Upper lobe of right lung (tissue), 1 donor: ENCODE measurements at regions not wholly inside any gene's neighbourhood (a gene's known extent, or its start where the extent isn't known, plus 50 kb on each side); places are given as distances from the start of the nearest gene placed in this dataset.

Source experiments
- ATAC-seq: fragments of 200-7000 bp; cut with Tn5 transposase; one replicate; pipeline ENCODE4 v1.9.1; 2020; ENCODE audit warnings: mild to moderate bottlenecking, moderate library complexity
- DNase-seq: peaks from one replicate; pipeline ENCODE4 v3.0.0-alpha.2; 2020
- H3K27ac ChIP-seq: fragments of 200-600 bp; one replicate; pipeline ENCODE4 v1.8.0; 2022
- H3K27me3 ChIP-seq: fragments of 200-600 bp; one replicate; pipeline ENCODE4 v1.8.0; 2022; ENCODE audit warnings: mild to moderate bottlenecking
- H3K36me3 ChIP-seq: fragments of 200-600 bp; one replicate; pipeline ENCODE4 v1.8.0; 2022
- H3K4me1 ChIP-seq: fragments of 200-600 bp; one replicate; pipeline ENCODE4 v1.8.0; 2022
- H3K4me3 ChIP-seq: fragments of 200-600 bp; one replicate; pipeline ENCODE4 v1.8.0; 2022; ENCODE audit warnings: mild to moderate bottlenecking
- H3K9me3 ChIP-seq: fragments of 200-600 bp; one replicate; pipeline ENCODE4 v1.8.0; 2022
- CTCF ChIP-seq: fragments of 200-600 bp; IDR thresholded peaks from one replicate; pipeline ENCODE4 v1.8.0; 2022; ENCODE audit warnings: antibody characterized with exemption
- intact Hi-C: fragments of 100-400 bp; cut with DNase I; formaldehyde crosslinking; loops from one replicate; pipeline ENCODE4 v1.11.0; 2022
- donor health status: DM: no; HTN: yes; CAD: no; lungs with severe emphysema.

- ATAC-seq: no peak
- no peak for TF ChIP-seq CTCF
- no peaks in the 10 kb centered on the region for H3K4me1 ChIP-seq
- no peak for DNase-seq
- H3K27me3 ChIP-seq: no peaks in the 10 kb centered on the region
- no peaks in the 10 kb centered on the region for H3K36me3 ChIP-seq
- no peak overlapping the region for H3K4me3 ChIP-seq
- no peak overlapping the region for H3K27ac ChIP-seq
- intact Hi-C loops: no loop called here
- no peaks in the 10 kb centered on the region for H3K9me3 ChIP-seq
Measured at GRCh38 chr10:78277314-78278057, 243.8 kb downstream of the RPS24 start.

DNA sequence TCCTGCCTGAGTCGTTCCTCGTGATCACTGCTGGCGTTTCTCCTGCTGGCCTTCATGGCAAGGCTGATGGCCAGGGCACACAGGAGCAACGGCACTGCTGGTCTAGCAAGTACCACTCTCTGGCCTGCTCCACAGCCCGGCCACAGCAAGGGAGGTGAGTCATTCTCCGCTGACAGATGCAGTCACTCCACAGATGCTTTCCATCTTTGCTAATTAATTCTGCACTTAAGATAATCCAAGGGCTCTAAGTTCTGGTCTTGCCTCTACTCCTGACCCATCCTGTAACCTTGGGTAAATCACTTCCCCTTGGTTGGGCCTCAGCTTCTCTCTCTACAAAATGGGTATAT lies 244.4 kb downstream of the RPS24 start:
- DNase-seq: no peak
- Histone ChIP-seq H3K27me3 (no peaks in the 10 kb centered on the region), H3K4me1 (no peaks in the 10 kb centered on the region), H3K9me3 (no peaks in the 10 kb centered on the region), H3K36me3 (no peaks in the 10 kb centered on the region), H3K4me3 (no peak overlapping the region), H3K27ac (no peak overlapping the region)
- TF ChIP-seq CTCF: no peak
- intact Hi-C loops: no loop called here
- ATAC-seq: no peak

GRCh38 chr10:78279756-78280155 lies 246.1 kb downstream of the RPS24 start:
- H3K9me3 ChIP-seq: no peaks in the 10 kb centered on the region
- no peaks in the 10 kb centered on the region for H3K36me3 ChIP-seq
- intact Hi-C loops: no loop called here
- no peak for ATAC-seq
- H3K4me1 ChIP-seq: no peaks in the 10 kb centered on the region
- H3K27ac ChIP-seq: no peak overlapping the region
- H3K4me3 ChIP-seq: no peak overlapping the region
- DNase-seq: no peak
- H3K27me3 ChIP-seq: no peaks in the 10 kb centered on the region
- TF ChIP-seq CTCF: no peak

GRCh38 chr10:78280604-78281003 lies 246.9 kb downstream of the RPS24 start:
- ATAC-seq: no peak
- no peak overlapping the region for H3K27ac ChIP-seq
- no peaks in the 10 kb centered on the region for H3K27me3 ChIP-seq
- H3K4me3 ChIP-seq: no peak overlapping the region
- no peaks in the 10 kb centered on the region for H3K4me1 ChIP-seq
- intact Hi-C loops: no loop called here
- no peaks in the 10 kb centered on the region for H3K9me3 ChIP-seq
- no peak for TF ChIP-seq CTCF
- DNase-seq: no peak
- no peaks in the 10 kb centered on the region for H3K36me3 ChIP-seq

DNA sequence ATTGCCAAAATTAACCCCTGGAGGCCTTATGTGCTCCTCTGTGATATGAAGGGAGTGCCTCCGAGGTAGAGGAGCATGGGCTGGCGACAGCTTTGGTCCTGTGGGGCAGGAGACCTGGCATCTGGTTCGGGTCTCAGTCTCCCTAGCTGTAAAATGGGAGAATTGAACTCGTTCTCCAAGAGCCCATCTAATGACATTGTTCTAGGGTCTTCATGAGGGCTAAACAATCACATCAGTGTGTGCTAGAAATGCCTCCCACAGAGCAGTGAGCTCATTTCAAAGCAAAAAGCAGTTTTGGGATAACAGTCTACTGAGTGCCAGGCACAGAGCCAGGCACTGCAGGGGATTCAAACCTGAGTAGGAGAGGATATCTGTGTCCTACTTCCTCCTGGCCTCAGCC lies 248.0 kb downstream of the RPS24 start:
- Histone ChIP-seq H3K27me3 (no peaks in the 10 kb centered on the region), H3K36me3 (no peaks in the 10 kb centered on the region), H3K4me3 (no peak overlapping the region), H3K9me3 (no peaks in the 10 kb centered on the region), H3K4me1 (no peaks in the 10 kb centered on the region), H3K27ac (no peak overlapping the region)
- DNase-seq (no peak), ATAC-seq (no peak)
- no peak for TF ChIP-seq CTCF
- intact Hi-C loops: no loop called here
